Adrenal gland (tissue), 9 donors: ENCODE measurements at regions not wholly inside any gene's neighbourhood (a gene's known extent, or its start where the extent isn't known, plus 50 kb on each side); places are given as distances from the start of the nearest gene placed in this dataset.

Experiments
- DNase-seq, 7 donors: peaks; one replicate each; pipeline ENCODE4 v3.0.0-alpha.2; 2019 to 2020
- H3K27ac ChIP-seq, 5 donors: fragments of 200-600 bp; sonication (generic) in 4 of 5; 1 replicate in 3 of 5; 2 replicates in 2 of 5; pipeline versions ENCODE4 v1.5.1 to v1.8.0; 2016 to 2020; ENCODE audit warnings: mild to moderate bottlenecking in 1 of 5
- H3K27me3 ChIP-seq: fragments of 200-600 bp; 2 replicates; pipeline ENCODE4 v1.8.0; 2021
- H3K36me3 ChIP-seq, 2 donors: fragments of 200-600 bp; replicated peaks in 1 of 2; 1 replicate in 1 of 2; 2 replicates in 1 of 2; pipeline versions ENCODE4 v1.5.1 to v1.8.0; 2018 to 2022
- H3K4me1 ChIP-seq, 2 donors: fragments of 200-600 bp; replicated peaks in 1 of 2; 1 replicate in 1 of 2; 2 replicates in 1 of 2; pipeline versions ENCODE4 v1.5.1 to v1.8.0; 2018 to 2021
- H3K4me3 ChIP-seq, 4 donors: fragments of 200-600 bp; sonication (generic) in 3 of 4; one replicate each; pipeline ENCODE4 v1.5.1; 2016 to 2018
- H3K9me3 ChIP-seq, 3 donors: fragments of 200-600 bp; sonication (generic) in 1 of 3; replicated peaks in 1 of 3; 1 replicate in 2 of 3; 2 replicates in 1 of 3; pipeline versions ENCODE4 v1.5.1 to v1.8.0; 2016 to 2021
- CTCF ChIP-seq, 6 experiments: fragments of 450-650 bp in 4 of 6; fragments of 200-600 bp in 2 of 6; sonication (generic) in 1 of 6; IDR thresholded peaks; 1 replicate in 5 of 6; 2 replicates in 1 of 6; pipeline versions ENCODE4 v1.5.1 to v1.8.0; 2016 to 2021; ENCODE audit warnings: antibody characterized with exemption in 6 of 6, mild to moderate bottlenecking in 2 of 6, moderate library complexity in 1 of 6
- POLR2A ChIP-seq, 2 donors: fragments of 450-650 bp; IDR thresholded peaks; one replicate each; pipeline ENCODE4 v1.6.1; 2017; ENCODE audit warnings: antibody characterized with exemption in 2 of 2, mild to moderate bottlenecking in 2 of 2, moderate library complexity in 1 of 2
- whole genome bisulfite sequencing, 4 donors: extraction: QIAGEN DNeasy Blood & Tissue Kit in 2 of 4; methylation state at CpG; one replicate each; pipeline versions ENCODE4 v1.1.5 to v1.1.7; 2013 to 2017; 5-methylcytosine and 5-hydroxymethylcytosine counted together
- intact Hi-C, 2 donors: fragments of 100-400 bp; cut with DNase I; formaldehyde crosslinking; loops; one replicate each; pipeline versions ENCODE4 v1.14.1 to v1.15.0; 2022 to 2023
- donor health status: healthy with polysubstance abuse.
- donor health status: Bipolar disorder and iron deficiency.
- donor health status: DM: yes; HTN: yes; CAD: no.
- donor health status: DM: no; HTN: no; CAD: no.
- donor health status: DM: no; HTN: no; CAD: no.

- intact Hi-C loops, result no loop called here
- no peaks in the 10 kb centered on the region for H3K36me3 ChIP-seq
- H3K4me3 ChIP-seq, result no peak overlapping the region
- no peak overlapping the region for H3K27ac ChIP-seq
- H3K27me3 ChIP-seq, result no peaks in the 10 kb centered on the region
- 60 to 81% (median 67%) methylated on average over 2 of the region's 2 CpGs for WGBS, 4 donors
- no peak for DNase-seq
- H3K9me3 ChIP-seq, result no peaks in the 10 kb centered on the region
- TF ChIP-seq POLR2A (IDR thresholded peaks at IDR 0.05) (no peak), CTCF (IDR thresholded peaks at IDR 0.05) (no peak)
- H3K4me1 ChIP-seq, result no peaks in the 10 kb centered on the region
Measured at GRCh38 chr10:28418069-28418468, 114.8 kb upstream of the WAC start.

- intact Hi-C loops, result no loop called here
Measured at GRCh38 chr10:28425422-28425821, 107.5 kb upstream of the WAC start.

GRCh38 chr10:28426392-28427159 lies 106.3 kb upstream of the WAC start:
- H3K27ac ChIP-seq, result no peak overlapping the region
- TF ChIP-seq POLR2A (IDR thresholded peaks at IDR 0.05) (no peak), CTCF (IDR thresholded peaks at IDR 0.05) (no peak)
- no peaks in the 10 kb centered on the region for H3K36me3 ChIP-seq
- H3K4me3 ChIP-seq, result no peak overlapping the region
- no peaks in the 10 kb centered on the region for H3K4me1 ChIP-seq
- no peaks in the 10 kb centered on the region for H3K27me3 ChIP-seq
- intact Hi-C loops, result no loop called here
- no peaks in the 10 kb centered on the region for H3K9me3 ChIP-seq
- no peak for DNase-seq

More at GRCh38 chr10:28425422-28425821, 107.5 kb upstream of the WAC start:
- Histone ChIP-seq H3K4me1 (no peaks in the 10 kb centered on the region), H3K9me3 (no peaks in the 10 kb centered on the region), H3K27me3 (no peaks in the 10 kb centered on the region), H3K27ac (no peak overlapping the region), H3K36me3 (no peaks in the 10 kb centered on the region), H3K4me3 (no peak overlapping the region)
- 89 to 95% (median 92%) methylated on average over 3 of the region's 3 CpGs for WGBS, 4 donors
- TF ChIP-seq POLR2A (IDR thresholded peaks at IDR 0.05) (no peak), CTCF (IDR thresholded peaks at IDR 0.05) (no peak)
- no peak for DNase-seq

DNA sequence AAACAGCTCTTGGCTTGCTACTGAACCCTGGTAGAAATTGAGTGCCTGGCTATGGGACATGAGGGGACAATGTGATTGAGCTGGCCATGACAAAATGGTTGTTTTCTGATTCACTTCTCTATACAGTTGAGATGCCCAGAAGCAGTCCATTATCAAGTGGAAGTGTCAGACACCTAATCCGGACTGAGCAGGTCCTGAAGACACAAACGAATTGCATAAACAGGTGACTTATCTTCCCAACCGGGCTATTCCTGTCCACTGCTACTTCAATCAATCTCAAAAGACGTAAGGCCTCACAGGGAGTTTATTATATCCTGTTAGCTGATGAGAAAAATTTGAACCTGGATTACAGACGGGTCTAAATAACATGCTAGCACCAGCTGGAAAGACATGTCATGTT lies 105.5 kb upstream of the WAC start:
- Histone ChIP-seq H3K27ac (no peak overlapping the region), H3K9me3 (no peaks in the 10 kb centered on the region), H3K36me3 (no peaks in the 10 kb centered on the region), H3K4me3 (no peak overlapping the region), H3K27me3 (no peaks in the 10 kb centered on the region), H3K4me1 (no peaks in the 10 kb centered on the region)
- intact Hi-C loops, result no loop called here
- 78 to 86% (median 81%) methylated on average over 5 of the region's 5 CpGs for WGBS, 4 donors
- TF ChIP-seq CTCF (IDR thresholded peaks at IDR 0.05) (no peak), POLR2A (IDR thresholded peaks at IDR 0.05) (no peak)
- no peak for DNase-seq
